AG04449 (cell line): ENCODE measurements at regions not wholly inside any gene's neighbourhood (a gene's known extent, or its start where the extent isn't known, plus 50 kb on each side); places are given as distances from the start of the nearest gene placed in this dataset.
"Not testable (repeated sequence)": the region's sequence is repeated elsewhere in the genome, so short reads cannot be mapped to it uniquely, and the experiment has no call there.

ENCODE experiments used
- CTCF ChIA-PET: fragments of 350-600 bp; formaldehyde crosslinking; extraction: SDS; loops from one replicate; lab custom pipeline; 2021; ENCODE audit warnings: antibody characterized with exemption; lab: Yijun Ruan, JAX
- POLR2A ChIA-PET: fragments of 400-600, 350-600 bp; formaldehyde crosslinking; extraction: SDS; loops from one replicate; lab custom pipeline; 2020; ENCODE audit warnings: antibody characterized with exemption, inconsistent platforms; lab: Yijun Ruan, JAX
- DNase-seq: peaks from one replicate; pipeline ENCODE4 v3.0.0-alpha.2; 2010; ENCODE audit warnings: low read depth, low spot score
- H3K4me3 ChIP-seq: 2 replicates; pipeline ENCODE4 v1.5.1; 2011; ENCODE audit warnings: low read depth, mild to moderate bottlenecking, control low read depth, low read length
- CTCF ChIP-seq: IDR thresholded peaks from one replicate; pipeline ENCODE4 v1.5.1; 2011; ENCODE audit warnings: mild to moderate bottlenecking, moderate library complexity, low read length, control low read depth, inconsistent platforms; ENCODE audit not compliant: insufficient read depth; ENCODE audit errors: missing control alignments

GRCh38 chr15:84360902-84361301 lies 125.3 kb downstream of the GOLGA6L4 start:
- DNase-seq, POLR2A ChIA-PET, CTCF ChIA-PET, H3K4me3 ChIP-seq: not testable (repeated sequence)

- CTCF ChIA-PET, DNase-seq, H3K4me3 ChIP-seq, POLR2A ChIA-PET: not testable (repeated sequence)
Measured at GRCh38 chr15:84384421-84384820, 148.8 kb downstream of the GOLGA6L4 start.

- TF ChIP-seq CTCF, result no peak
- ChIA-PET POLR2A (no interaction called here), CTCF (no interaction called here)
- no peak overlapping the region for H3K4me3 ChIP-seq
- DNase-seq, result no peak
Measured at GRCh38 chr15:84387086-84387485, 151.5 kb downstream of the GOLGA6L4 start.

- CTCF ChIA-PET, POLR2A ChIA-PET, H3K4me3 ChIP-seq, DNase-seq: not testable (repeated sequence)
Measured at GRCh38 chr15:84388201-84388600, 152.6 kb downstream of the GOLGA6L4 start.

- POLR2A ChIA-PET, H3K4me3 ChIP-seq, CTCF ChIA-PET, DNase-seq: not testable (repeated sequence)
Measured at GRCh38 chr15:84388638-84389037, 153.1 kb downstream of the GOLGA6L4 start.

GRCh38 chr15:84390324-84390723 lies 154.8 kb downstream of the GOLGA6L4 start:
- H3K4me3 ChIP-seq, POLR2A ChIA-PET, CTCF ChIA-PET, DNase-seq: not testable (repeated sequence)

GRCh38 chr15:84391191-84391590 lies 155.6 kb downstream of the GOLGA6L4 start:
- H3K4me3 ChIP-seq, result no peak overlapping the region
- ChIA-PET POLR2A (no interaction called here), CTCF (no interaction called here)
- no peak for DNase-seq
- no peak for TF ChIP-seq CTCF

GRCh38 chr15:84392020-84392419 lies 156.4 kb downstream of the GOLGA6L4 start:
- POLR2A ChIA-PET, DNase-seq, H3K4me3 ChIP-seq, CTCF ChIA-PET: not testable (repeated sequence)

GRCh38 chr15:84393386-84393936 lies 157.9 kb downstream of the GOLGA6L4 start:
- DNase-seq, CTCF ChIA-PET, H3K4me3 ChIP-seq, POLR2A ChIA-PET: not testable (repeated sequence)

- POLR2A ChIA-PET, CTCF ChIA-PET, DNase-seq, H3K4me3 ChIP-seq: not testable (repeated sequence)
Measured at GRCh38 chr15:84393966-84394365, 158.4 kb downstream of the GOLGA6L4 start.

GRCh38 chr15:84395384-84395783 lies 159.8 kb downstream of the GOLGA6L4 start:
- H3K4me3 ChIP-seq, DNase-seq, CTCF ChIA-PET, POLR2A ChIA-PET: not testable (repeated sequence)

GRCh38 chr15:84395881-84396280 lies 160.3 kb downstream of the GOLGA6L4 start:
- POLR2A ChIA-PET, H3K4me3 ChIP-seq, CTCF ChIA-PET, DNase-seq: not testable (repeated sequence)

- CTCF ChIA-PET, H3K4me3 ChIP-seq, POLR2A ChIA-PET, DNase-seq: not testable (repeated sequence)
Measured at GRCh38 chr15:84397066-84397465, 161.5 kb downstream of the GOLGA6L4 start.

GRCh38 chr15:84398087-84398486 lies 162.5 kb downstream of the GOLGA6L4 start:
- CTCF ChIA-PET, H3K4me3 ChIP-seq, POLR2A ChIA-PET, DNase-seq: not testable (repeated sequence)
